ENCODE measurements at regions not wholly inside any gene's neighbourhood (a gene's known extent, or its start where the extent isn't known, plus 50 kb on each side); places are given as distances from the start of the nearest gene placed in this dataset.

- Mint-ChIP-seq H3K4me1 (ENCODE audit: low read depth) (no peaks in the 10 kb centered on the region), H3K27me3 (ENCODE audit: low read depth) (no peaks in the 10 kb centered on the region), H3K9me3 (peaks cover 7% of the 10 kb centered on the region), H3K36me3 (ENCODE audit: insufficient read depth) (no peaks in the 10 kb centered on the region), H3K4me3 (no peak overlapping the region)
- DNase-seq (no peak), ATAC-seq (no peak)
These were observed 428.9 kb downstream of the MBD2 start for GRCh38 chr18:53795610-53796009.

DNA sequence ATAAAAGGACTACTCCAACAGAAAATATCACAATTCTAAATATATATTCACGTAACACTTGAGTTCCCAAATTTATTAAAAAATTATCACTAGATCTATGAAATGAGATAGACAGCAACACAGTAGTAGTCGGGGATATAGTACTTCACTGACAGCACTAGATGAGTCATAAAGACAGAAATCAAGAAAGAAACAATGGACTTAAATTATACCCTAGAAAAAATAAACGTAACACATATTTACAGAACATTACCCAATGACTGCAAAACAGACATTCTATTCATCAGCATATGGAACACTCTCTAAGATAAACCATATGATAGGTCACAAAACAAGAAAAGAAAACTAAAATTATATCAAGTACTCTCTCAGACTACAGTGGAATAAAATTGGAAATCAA, 429.4 kb downstream of the MBD2 start:
- Mint-ChIP-seq H3K27me3 (ENCODE audit: low read depth) (no peaks in the 10 kb centered on the region), H3K4me1 (ENCODE audit: low read depth) (no peaks in the 10 kb centered on the region), H3K36me3 (ENCODE audit: insufficient read depth) (no peaks in the 10 kb centered on the region), H3K9me3 (peaks cover 10% of the 10 kb centered on the region), H3K4me3 (no peak overlapping the region)
- ATAC-seq (no peak), DNase-seq (no peak)

DNA sequence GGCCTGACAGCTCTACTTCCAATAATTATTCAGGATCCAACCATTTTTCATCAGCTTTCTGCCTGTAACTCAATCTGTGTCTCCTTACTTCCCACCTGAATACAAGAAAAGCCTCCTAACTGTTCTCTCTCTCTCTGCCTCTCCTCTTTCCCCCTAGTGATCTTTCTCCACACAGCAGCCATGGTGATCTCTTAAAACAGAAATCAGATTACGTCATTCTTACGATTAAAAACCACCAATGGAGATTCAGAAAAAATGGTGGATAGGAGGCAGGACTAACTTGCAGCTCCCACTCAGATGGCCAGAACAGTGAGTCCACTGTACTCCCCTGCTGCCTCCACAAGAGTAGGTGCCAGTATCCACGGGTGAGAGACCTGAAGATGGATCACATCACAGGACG, 431.7 kb downstream of the MBD2 start:
- H3K36me3 Mint-ChIP-seq (ENCODE audit: insufficient read depth): no peaks in the 10 kb centered on the region
- no peaks in the 10 kb centered on the region for H3K27me3 Mint-ChIP-seq (ENCODE audit: low read depth)
- ATAC-seq (no peak), DNase-seq (no peak)
- peaks cover 12% of the 10 kb centered on the region for H3K9me3 Mint-ChIP-seq
- H3K4me3 Mint-ChIP-seq: no peak overlapping the region
- H3K4me1 Mint-ChIP-seq (ENCODE audit: low read depth): no peaks in the 10 kb centered on the region

GRCh38 chr18:53790786-53791185, 433.7 kb downstream of the MBD2 start:
- H3K27me3 Mint-ChIP-seq (ENCODE audit: low read depth): no peaks in the 10 kb centered on the region
- no peaks in the 10 kb centered on the region for H3K4me1 Mint-ChIP-seq (ENCODE audit: low read depth)
- H3K36me3 Mint-ChIP-seq (ENCODE audit: insufficient read depth): no peaks in the 10 kb centered on the region
- DNase-seq: no peak
- H3K4me3 Mint-ChIP-seq: no peak overlapping the region
- no peak for ATAC-seq
- H3K9me3 Mint-ChIP-seq: peaks cover 12% of the 10 kb centered on the region

- ATAC-seq: no peak
- no peaks in the 10 kb centered on the region for H3K36me3 Mint-ChIP-seq (ENCODE audit: insufficient read depth)
These were observed 434.9 kb downstream of the MBD2 start for GRCh38 chr18:53789376-53790247.

DNA sequence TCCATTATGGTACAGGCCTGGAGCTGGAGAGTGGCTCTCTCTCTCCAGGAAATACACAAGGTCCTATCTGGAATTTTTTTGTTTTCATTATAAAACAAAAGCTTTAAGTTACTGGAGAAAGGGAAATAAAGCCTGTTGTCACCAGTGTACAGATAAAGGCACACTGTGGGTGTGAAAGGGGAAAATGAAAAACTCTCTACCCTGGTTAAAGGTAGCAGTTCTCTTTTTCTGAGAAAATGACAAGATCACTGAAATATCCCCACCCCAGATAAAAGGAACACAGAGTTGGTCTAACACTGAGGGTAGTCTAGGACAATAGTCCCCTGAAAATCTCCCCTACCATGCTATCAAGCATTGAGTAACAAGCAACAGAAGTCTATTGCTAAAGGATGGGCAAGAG, 438.7 kb downstream of the MBD2 start:
- H3K4me1 Mint-ChIP-seq (ENCODE audit: low read depth): no peaks in the 10 kb centered on the region
- no peaks in the 10 kb centered on the region for H3K27me3 Mint-ChIP-seq (ENCODE audit: low read depth)
- H3K4me3 Mint-ChIP-seq: no peak overlapping the region
- H3K36me3 Mint-ChIP-seq (ENCODE audit: insufficient read depth): no peaks in the 10 kb centered on the region
- peaks cover 5% of the 10 kb centered on the region for H3K9me3 Mint-ChIP-seq
- ATAC-seq (no peak), DNase-seq (no peak)

More at GRCh38 chr18:53789376-53790247, 434.9 kb downstream of the MBD2 start:
- Mint-ChIP-seq H3K4me3 (no peak overlapping the region), H3K9me3 (peaks cover 9% of the 10 kb centered on the region), H3K27me3 (ENCODE audit: low read depth) (no peaks in the 10 kb centered on the region), H3K4me1 (ENCODE audit: low read depth) (no peaks in the 10 kb centered on the region)
- DNase-seq: no peak

- Mint-ChIP-seq H3K27me3 (ENCODE audit: low read depth) (no peaks in the 10 kb centered on the region), H3K36me3 (ENCODE audit: insufficient read depth) (no peaks in the 10 kb centered on the region), H3K4me3 (no peak overlapping the region), H3K4me1 (ENCODE audit: low read depth) (no peaks in the 10 kb centered on the region), H3K9me3 (peaks cover 10% of the 10 kb centered on the region)
- DNase-seq (no peak), ATAC-seq (no peak)
These were observed 440.2 kb downstream of the MBD2 start for GRCh38 chr18:53784253-53784652.

DNA sequence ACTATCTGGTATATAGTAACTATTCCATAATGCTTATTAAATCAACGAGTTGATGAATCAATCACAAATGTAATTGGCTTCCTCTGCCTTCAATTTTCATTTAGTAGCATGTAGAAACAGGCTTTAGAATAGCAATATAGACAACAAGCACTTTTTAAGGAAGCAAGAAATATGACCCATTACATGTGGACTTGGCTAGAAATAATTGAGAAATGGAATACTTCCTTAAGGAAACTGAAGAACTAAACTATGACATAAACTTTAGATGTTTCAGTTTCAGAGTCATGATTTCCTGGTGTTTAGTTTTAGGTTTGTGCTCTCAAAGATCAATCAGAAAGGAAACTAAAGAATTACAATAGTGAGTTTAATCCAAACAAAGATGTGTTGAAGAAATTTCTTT, 443.8 kb downstream of the MBD2 start:
- no peaks in the 10 kb centered on the region for H3K4me1 Mint-ChIP-seq (ENCODE audit: low read depth)
- H3K36me3 Mint-ChIP-seq (ENCODE audit: insufficient read depth): no peaks in the 10 kb centered on the region
- ATAC-seq (no peak), DNase-seq (no peak)
- H3K9me3 Mint-ChIP-seq: peaks cover 14% of the 10 kb centered on the region
- no peak overlapping the region for H3K4me3 Mint-ChIP-seq
- H3K27me3 Mint-ChIP-seq (ENCODE audit: low read depth): no peaks in the 10 kb centered on the region

DNA sequence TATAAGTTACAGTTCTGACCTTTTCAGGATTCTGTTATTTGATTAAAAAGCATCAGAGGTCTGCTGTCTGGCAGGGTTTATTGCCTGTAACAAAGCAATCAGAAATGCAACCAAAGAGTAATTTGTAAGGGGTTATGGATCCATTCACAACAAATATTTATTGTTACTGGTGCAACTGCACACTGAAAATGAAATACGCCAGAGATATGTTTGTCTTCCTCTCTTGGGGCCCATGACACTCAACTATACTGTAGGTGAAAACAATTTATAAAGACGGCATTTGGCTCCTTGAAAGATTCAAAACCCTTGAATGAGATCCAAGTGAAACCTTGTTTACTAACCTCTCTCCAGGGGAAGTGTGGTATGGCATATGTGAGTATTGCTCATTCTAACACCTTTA, 452.2 kb downstream of the MBD2 start:
- no peaks in the 10 kb centered on the region for H3K36me3 Mint-ChIP-seq (ENCODE audit: insufficient read depth)
- H3K27me3 Mint-ChIP-seq (ENCODE audit: low read depth): no peaks in the 10 kb centered on the region
- ATAC-seq: no peak
- no peak overlapping the region for H3K4me3 Mint-ChIP-seq
- peaks cover 27% of the 10 kb centered on the region for H3K9me3 Mint-ChIP-seq
- no peak for DNase-seq
- H3K4me1 Mint-ChIP-seq (ENCODE audit: low read depth): no peaks in the 10 kb centered on the region

DNA sequence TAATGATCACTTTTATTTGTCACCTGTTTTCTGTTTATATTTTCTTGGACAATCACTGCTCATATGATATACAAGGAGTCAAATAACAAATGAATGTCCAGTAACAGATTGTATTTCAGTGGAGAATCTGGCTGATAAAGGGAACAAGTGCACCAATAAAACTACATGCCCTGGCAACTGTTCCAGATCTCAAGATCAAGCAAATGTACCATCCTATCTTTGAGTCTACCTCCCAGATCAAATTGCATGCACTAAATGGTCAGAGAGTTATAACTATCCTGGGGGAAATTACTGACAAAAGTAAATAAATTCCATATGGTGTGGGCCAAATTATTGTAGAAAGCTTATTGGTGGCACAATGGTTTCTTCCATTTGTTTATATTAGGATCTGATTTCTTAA, 452.8 kb downstream of the MBD2 start:
- no peak overlapping the region for H3K4me3 Mint-ChIP-seq
- no peaks in the 10 kb centered on the region for H3K4me1 Mint-ChIP-seq (ENCODE audit: low read depth)
- no peaks in the 10 kb centered on the region for H3K27me3 Mint-ChIP-seq (ENCODE audit: low read depth)
- no peaks in the 10 kb centered on the region for H3K36me3 Mint-ChIP-seq (ENCODE audit: insufficient read depth)
- ATAC-seq (no peak), DNase-seq (no peak)
- H3K9me3 Mint-ChIP-seq: peaks cover 33% of the 10 kb centered on the region

DNA sequence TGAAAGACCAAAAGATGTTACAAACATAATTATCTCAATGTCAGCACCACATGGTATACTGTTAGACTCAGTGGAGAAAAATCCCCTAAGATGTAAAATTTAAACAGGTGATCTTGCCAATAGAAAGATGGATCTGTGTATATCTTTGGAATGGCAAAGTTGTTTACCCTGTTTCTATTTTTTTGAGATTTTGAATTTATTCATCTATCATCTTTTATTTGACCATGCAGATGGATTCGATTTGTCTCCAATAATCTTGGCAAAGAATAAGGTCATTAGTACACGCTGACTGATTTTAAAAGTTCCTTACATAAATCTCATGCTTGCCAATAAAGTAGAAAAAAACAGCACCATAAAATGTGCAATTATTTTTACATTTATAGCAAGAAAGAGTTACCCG, 459.3 kb downstream of the MBD2 start:
- H3K36me3 Mint-ChIP-seq (ENCODE audit: insufficient read depth): no peaks in the 10 kb centered on the region
- ATAC-seq (no peak), DNase-seq (no peak)
- no peak overlapping the region for H3K4me3 Mint-ChIP-seq
- no peaks in the 10 kb centered on the region for H3K27me3 Mint-ChIP-seq (ENCODE audit: low read depth)
- H3K4me1 Mint-ChIP-seq (ENCODE audit: low read depth): no peaks in the 10 kb centered on the region
- peaks cover 25% of the 10 kb centered on the region for H3K9me3 Mint-ChIP-seq

GRCh38 chr18:53764086-53764485, 460.4 kb downstream of the MBD2 start:
- Mint-ChIP-seq H3K4me3 (no peak overlapping the region), H3K4me1 (ENCODE audit: low read depth) (no peaks in the 10 kb centered on the region), H3K36me3 (ENCODE audit: insufficient read depth) (no peaks in the 10 kb centered on the region), H3K9me3 (peaks cover 25% of the 10 kb centered on the region), H3K27me3 (ENCODE audit: low read depth) (no peaks in the 10 kb centered on the region)
- no peak for ATAC-seq
- DNase-seq: no peak

DNA sequence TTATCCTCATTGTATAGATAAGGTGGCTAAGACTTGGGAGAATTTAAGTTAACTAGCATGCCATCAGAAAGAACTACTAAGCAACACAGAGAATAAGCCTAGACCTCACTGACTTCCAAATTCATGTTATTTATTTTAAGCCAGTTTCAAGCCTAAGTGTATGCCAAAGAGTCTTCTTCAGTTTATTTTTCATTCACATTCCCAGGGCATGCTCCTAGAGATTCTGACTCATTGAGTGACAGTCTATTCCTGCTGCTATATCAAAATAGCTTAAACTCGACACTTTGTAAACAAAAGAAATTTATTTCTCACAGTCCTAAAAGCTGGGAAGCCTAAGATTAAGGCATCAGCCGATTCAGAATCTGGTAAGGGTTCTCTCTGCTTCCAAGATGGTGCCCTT, 467.1 kb downstream of the MBD2 start:
- no peak for ATAC-seq
- Mint-ChIP-seq H3K27me3 (ENCODE audit: low read depth) (no peaks in the 10 kb centered on the region), H3K9me3 (peaks cover 4% of the 10 kb centered on the region), H3K36me3 (ENCODE audit: insufficient read depth) (no peaks in the 10 kb centered on the region), H3K4me3 (no peak overlapping the region), H3K4me1 (ENCODE audit: low read depth) (no peaks in the 10 kb centered on the region)
- no peak for DNase-seq

- ATAC-seq (no peak), DNase-seq (no peak)
- Mint-ChIP-seq H3K9me3 (peaks cover 3% of the 10 kb centered on the region), H3K27me3 (ENCODE audit: low read depth) (no peaks in the 10 kb centered on the region), H3K4me1 (ENCODE audit: low read depth) (no peaks in the 10 kb centered on the region), H3K4me3 (no peak overlapping the region), H3K36me3 (ENCODE audit: insufficient read depth) (no peaks in the 10 kb centered on the region)
These were observed 467.9 kb downstream of the MBD2 start for GRCh38 chr18:53756610-53756972.

DNA sequence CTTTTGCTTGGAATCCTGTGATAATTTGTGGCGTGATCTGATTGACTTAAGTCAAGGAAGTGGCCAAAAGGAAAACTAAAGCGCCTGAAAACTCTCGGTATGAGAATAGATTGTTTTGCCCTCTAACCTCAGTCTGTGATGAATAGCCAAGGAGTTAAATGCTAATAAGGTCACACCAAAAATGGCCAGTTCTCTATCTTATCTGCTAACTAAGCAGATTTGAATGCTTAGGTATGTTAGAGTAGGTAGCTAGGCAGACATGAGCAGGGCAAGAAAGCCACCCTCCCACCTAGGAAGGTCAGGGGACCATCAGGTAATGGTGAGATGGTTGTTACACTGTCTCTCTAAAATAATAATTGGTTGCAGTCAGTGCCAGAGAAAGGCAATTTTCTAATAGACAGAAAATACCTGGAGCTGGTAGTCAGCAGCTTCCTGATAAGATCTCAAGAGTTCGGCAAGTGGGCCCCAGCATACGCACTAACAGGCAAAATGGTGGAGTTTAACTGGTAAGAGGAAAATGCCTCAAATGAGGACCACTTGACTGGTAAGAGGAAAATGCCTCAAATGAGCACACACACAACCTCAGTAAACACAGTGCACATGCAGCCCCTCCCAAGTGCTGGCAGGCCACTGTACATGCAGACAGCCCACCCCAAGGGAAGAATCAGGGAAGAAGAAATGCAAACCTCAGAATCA, 468.4 kb downstream of the MBD2 start:
- no peak for ATAC-seq
- Mint-ChIP-seq H3K4me3 (no peak overlapping the region), H3K4me1 (ENCODE audit: low read depth) (no peaks in the 10 kb centered on the region), H3K9me3 (no peaks in the 10 kb centered on the region), H3K27me3 (ENCODE audit: low read depth) (no peaks in the 10 kb centered on the region), H3K36me3 (ENCODE audit: insufficient read depth) (no peaks in the 10 kb centered on the region)
- DNase-seq: no peak

All from activated T-cell treated with anti-CD3 and anti-CD28 coated beads, Interleukin-2, amount 50 U/mL, for 4 hours (primary cell).